Cardiac septum (tissue), 1 donor: ENCODE measurements at regions not wholly inside any gene's neighbourhood (a gene's known extent, or its start where the extent isn't known, plus 50 kb on each side); places are given as distances from the start of the nearest gene placed in this dataset.

Source experiments
- DNase-seq: peaks from one replicate; pipeline ENCODE4 v3.0.0-alpha.2; 2020; ENCODE audit warnings: low spot score
- intact Hi-C: fragments of 100-400 bp; cut with DNase I; formaldehyde crosslinking; loops from one replicate; pipeline ENCODE4 v1.14.0; 2022
- donor health status: DM: no; HTN: no; CAD: no.

DNA sequence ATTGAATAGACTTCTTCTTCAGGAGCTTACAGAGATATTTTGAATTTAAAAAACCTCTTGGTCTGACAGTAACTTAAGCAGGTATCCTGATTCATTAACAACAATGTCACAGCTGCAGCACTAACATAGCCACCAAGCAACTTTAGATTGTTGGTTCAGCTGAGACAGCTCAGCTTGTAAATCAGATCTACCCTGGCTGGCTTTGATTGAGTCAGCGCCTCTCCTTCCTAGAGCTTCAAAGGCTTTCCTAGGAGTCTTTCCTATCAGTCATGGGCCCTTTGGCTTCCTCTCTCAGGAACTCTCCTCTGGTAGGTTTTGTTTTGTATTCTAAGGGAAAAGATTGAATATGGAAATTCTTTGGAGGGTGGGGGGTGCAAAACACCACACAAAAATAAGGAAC is 70.7 kb upstream of the STEAP4 start:
- DNase-seq: no peak
- intact Hi-C loops: no loop called here

DNA sequence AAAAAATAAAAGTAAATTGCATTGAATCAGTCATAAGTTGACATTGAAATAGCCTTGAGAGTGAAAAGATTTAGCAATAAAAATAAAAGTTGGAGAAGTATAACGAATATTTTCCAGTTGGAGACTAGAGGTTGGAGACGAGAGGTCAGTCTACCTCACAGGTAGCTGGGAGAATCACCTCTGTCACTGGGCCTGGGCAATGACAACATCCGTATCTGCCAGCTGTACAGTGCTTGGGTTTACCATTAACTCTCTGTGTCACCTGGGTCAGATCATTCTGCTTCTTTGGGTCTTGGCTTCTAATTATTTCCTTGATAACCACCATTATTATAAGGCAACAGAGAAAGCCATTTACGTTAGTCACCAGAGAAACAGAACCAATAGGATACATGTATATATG is 62.0 kb upstream of the STEAP4 start:
- no peak for DNase-seq
- intact Hi-C loops: no loop called here

- intact Hi-C loops: no loop called here
- no peak for DNase-seq
Observed at GRCh38 chr7:88366845-88367244, 60.2 kb upstream of the STEAP4 start.

DNA sequence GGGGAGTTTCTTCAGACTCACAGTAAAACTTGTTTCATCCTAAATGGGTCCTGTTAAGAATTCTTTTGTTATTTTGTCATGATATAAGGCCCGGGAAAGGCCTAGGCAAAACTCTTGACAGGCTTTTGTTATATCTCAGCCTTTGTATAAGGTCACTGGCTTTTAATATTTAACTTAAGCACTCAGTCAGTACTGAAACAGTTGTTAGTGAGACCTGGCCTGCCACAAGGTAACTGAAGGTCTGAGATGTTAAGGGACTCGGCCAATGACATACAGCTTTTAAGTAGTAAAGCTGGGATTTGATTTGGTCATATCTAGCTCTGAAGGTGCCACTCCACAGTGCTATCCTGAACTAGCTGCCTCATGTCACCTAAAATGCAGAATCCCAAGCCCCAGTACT is 57.2 kb upstream of the STEAP4 start:
- DNase-seq: no peak
- intact Hi-C loops: no loop called here

DNA sequence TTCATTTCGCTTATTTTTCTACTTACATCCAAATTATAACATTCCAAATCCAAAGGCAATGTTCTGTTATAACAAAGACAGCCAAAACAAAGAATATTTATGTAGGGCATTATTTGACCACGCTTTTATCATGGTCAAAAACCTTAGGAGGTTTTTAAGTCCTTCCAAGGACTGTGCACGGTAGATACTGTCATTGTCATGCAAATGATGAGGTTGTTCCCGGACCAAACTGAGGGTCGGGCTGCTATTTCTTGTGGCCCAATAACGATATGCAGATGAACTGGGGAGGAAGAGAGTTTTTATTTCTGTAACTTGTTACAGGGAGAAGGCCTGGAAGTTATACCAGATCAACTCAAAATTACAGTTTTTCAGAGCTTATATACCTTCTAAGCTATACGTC is 56.6 kb upstream of the STEAP4 start:
- DNase-seq: no peak
- intact Hi-C loops: no loop called here

GRCh38 chr7:88361357-88361756 is 54.7 kb upstream of the STEAP4 start:
- intact Hi-C loops: no loop called here

GRCh38 chr7:88358881-88359280 is 52.2 kb upstream of the STEAP4 start:
- no peak for DNase-seq
- intact Hi-C loops: loop anchor here (1.0 kb wide), 1 partner anchor 116 kb away; no protein-coding TSS in a partner anchor

More at GRCh38 chr7:88361357-88361756, 54.7 kb upstream of the STEAP4 start:
- DNase-seq: no peak

- intact Hi-C loops: loop anchor here (1.0 kb wide), 1 partner anchor 115 kb away; no protein-coding TSS in a partner anchor
- DNase-seq: no peak
Observed at GRCh38 chr7:88358526-88358838, 51.8 kb upstream of the STEAP4 start.

GRCh38 chr7:88357781-88358525 is 51.3 kb upstream of the STEAP4 start:
- DNase-seq: no peak
- intact Hi-C loops: loop anchor here (1.0 kb wide), 1 partner anchor 115 kb away; no protein-coding TSS in a partner anchor

DNA sequence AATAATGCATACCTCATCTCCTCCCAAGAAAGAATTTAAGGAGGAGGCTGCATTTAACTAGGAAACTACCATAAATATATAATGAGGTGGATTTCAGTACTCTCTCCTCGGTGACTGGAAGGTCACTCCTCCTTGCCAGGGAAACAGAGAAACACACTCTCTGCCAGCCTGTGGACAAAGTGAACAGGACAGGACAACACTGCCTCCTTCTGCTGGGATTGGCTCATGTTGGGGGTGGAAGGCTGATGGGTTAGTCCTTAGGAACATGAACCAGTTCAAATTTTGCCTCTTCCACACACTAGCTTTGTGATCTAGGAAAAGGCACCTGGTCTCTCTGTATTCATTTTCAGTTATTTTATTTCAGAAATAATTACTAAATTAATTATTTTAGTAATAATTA is 50.6 kb upstream of the STEAP4 start:
- intact Hi-C loops: no loop called here
- peak; percentile 79 for DNase-seq
